NCI-H128 (cell line): ENCODE measurements at regions not wholly inside any gene's neighbourhood (a gene's known extent, or its start where the extent isn't known, plus 50 kb on each side); places are given as distances from the start of the nearest gene placed in this dataset.
"Not testable (repeated sequence)": the region's sequence is repeated elsewhere in the genome, so short reads cannot be mapped to it uniquely, and the experiment has no call there.

Source experiments
- DNase-seq: peaks from one replicate; lab custom pipeline; 2025; ENCODE audit not compliant: unreplicated experiment; lab: John Stamatoyannopoulos, UW

DNA sequence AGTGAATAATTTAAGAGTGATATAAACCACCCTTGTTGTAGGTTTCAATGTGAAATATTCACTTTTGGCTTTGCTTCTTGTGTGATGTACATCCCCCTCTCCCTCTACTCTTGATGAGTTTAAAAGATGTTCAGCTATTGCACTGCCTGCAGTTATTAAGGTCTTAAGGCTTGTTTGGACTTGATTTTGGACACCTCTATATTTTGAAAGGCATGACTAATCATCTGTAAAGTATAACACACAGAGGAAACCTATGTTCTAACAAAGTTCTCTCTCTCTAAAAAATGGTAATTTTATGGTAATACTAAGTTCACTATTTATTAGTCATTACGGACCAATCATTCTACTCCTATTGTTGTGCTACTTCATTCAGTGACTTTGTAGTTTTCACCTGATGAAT lies 1719.9 kb downstream of the GRIK2 start:
- DNase-seq, result no peak

GRCh38 chr6:103107985-103108384 lies 1714.5 kb downstream of the GRIK2 start:
- DNase-seq, result no peak

GRCh38 chr6:103105686-103106085 lies 1712.2 kb downstream of the GRIK2 start:
- no peak for DNase-seq

DNA sequence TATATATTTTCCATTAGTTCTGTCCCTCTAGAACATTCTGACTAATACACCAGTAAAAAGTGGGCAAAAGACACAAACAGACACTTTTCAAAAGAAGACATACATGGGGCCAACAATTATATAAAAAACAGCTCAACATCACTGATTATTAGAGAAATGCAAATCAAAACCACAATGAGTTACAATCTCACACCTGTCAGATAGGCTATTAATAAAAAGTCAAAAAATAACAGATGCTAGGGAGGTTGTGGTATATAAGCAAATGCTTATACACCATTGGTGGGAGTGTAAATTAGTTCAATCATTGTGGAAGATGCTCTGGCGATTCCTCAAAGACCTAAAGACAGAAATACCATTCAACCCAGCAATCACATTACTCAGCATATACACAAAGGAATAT lies 1707.8 kb downstream of the GRIK2 start:
- no peak for DNase-seq

DNA sequence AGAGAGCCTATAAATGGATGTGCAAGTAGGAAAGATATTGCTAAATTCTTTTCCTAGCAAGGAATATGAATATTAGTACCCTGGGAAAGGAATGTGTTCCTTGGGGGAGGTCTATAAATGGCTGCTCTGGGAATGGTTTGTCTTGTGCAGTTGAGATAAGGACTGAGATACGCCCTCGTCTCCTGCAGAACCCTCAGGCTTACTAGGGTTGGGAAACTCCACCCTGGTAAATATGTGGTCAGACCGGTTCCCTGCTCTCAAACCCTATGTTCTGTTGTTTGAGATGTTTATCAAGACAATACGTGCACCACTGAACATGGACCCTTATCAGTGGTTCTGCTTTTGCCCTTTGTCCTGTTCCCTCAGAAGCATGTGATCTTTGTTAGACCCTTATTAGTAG lies 1698.9 kb downstream of the GRIK2 start:
- DNase-seq, result not testable (repeated sequence)

GRCh38 chr6:103085801-103086200 lies 1692.3 kb downstream of the GRIK2 start:
- no peak for DNase-seq

GRCh38 chr6:103081876-103082630 lies 1688.5 kb downstream of the GRIK2 start:
- DNase-seq, result no peak

GRCh38 chr6:103081126-103081525 lies 1687.6 kb downstream of the GRIK2 start:
- no peak for DNase-seq

- DNase-seq, result no peak
These were observed 1687.0 kb downstream of the GRIK2 start for GRCh38 chr6:103080497-103080896.

DNA sequence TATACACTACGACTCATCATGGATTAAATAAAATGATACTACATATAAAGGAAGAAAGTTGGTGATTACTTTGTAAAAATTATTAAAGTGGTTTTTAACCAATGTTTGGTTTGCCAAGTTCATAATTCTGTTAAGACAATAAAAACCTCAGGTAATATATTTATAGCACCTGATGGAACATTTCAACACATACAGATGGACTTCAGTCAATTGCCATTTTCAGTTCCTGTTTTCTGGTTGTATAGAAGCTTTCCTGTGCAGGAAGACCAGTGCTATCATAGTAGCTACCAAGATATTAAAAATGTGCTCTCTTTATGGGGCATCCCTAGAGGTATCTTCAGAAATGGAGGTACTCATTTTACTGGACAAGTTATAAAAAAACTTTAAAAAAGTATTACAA lies 1686.4 kb downstream of the GRIK2 start:
- no peak for DNase-seq

- DNase-seq, result no peak
These were observed 1668.6 kb downstream of the GRIK2 start for GRCh38 chr6:103062136-103062535.

GRCh38 chr6:103047567-103047966 lies 1654.1 kb downstream of the GRIK2 start:
- no peak for DNase-seq

DNA sequence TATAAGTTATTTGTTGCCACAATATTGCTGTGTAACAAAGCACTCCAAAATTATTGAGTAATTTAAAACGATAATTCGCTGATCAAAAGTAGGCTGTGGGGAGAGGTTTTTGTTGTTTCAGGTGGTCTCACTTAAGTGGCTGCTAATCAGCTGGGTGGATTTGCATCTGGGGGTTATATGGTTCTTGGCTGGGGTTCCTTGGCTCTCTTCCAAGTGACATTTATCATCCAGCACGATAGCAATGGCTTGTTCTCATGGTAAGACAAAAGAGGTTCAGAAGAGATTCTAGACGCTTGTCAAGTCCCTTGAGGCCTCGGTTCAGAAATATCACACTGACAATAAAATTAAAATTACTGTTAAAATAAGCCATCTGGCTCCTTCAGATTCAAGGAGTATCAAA lies 1648.8 kb downstream of the GRIK2 start:
- DNase-seq, result peak; percentile 72

GRCh38 chr6:103036846-103037245 lies 1643.3 kb downstream of the GRIK2 start:
- DNase-seq, result no peak

- DNase-seq, result no peak
These were observed 1633.9 kb downstream of the GRIK2 start for GRCh38 chr6:103027271-103027931.

- DNase-seq, result no peak
These were observed 1624.9 kb downstream of the GRIK2 start for GRCh38 chr6:103018426-103018825.

- DNase-seq, result no peak
These were observed 1624.4 kb downstream of the GRIK2 start for GRCh38 chr6:103017878-103018277.

GRCh38 chr6:103011605-103012004 lies 1618.1 kb downstream of the GRIK2 start:
- no peak for DNase-seq

- DNase-seq, result no peak
These were observed 1608.8 kb downstream of the GRIK2 start for GRCh38 chr6:103002282-103002681.

GRCh38 chr6:103001724-103002123 lies 1608.2 kb downstream of the GRIK2 start:
- no peak for DNase-seq

- DNase-seq, result no peak
These were observed 1607.2 kb downstream of the GRIK2 start for GRCh38 chr6:103000688-103001087.

- DNase-seq, result no peak
These were observed 1602.0 kb downstream of the GRIK2 start for GRCh38 chr6:102995491-102995890.

DNA sequence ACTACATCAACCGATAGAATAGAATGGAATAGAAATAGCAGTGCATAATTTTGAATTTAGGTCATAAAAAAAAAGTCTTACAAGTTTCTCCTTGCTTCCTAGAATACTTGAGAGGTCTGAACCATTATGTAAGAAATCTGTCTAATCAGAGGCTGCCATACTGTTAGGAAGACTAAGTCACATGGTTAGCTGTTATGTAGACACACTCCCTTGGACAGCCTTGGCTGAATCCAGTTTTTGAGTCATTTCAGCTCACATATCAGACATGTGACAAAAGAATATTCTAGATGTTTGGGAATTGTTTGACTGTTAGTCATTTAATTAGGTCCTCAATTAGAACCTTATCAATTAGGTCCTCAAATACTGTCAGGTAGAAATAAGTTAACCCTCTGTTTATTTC lies 1601.4 kb downstream of the GRIK2 start:
- no peak for DNase-seq
